Liver (tissue), 8 donors: ENCODE measurements at regions not wholly inside any gene's neighbourhood (a gene's known extent, or its start where the extent isn't known, plus 50 kb on each side); places are given as distances from the start of the nearest gene placed in this dataset.

Source experiments
- DNase-seq: peaks from one replicate; pipeline ENCODE4 v3.0.0-alpha.2; 2017; ENCODE audit warnings: low spot score
- H3K27ac ChIP-seq, 2 donors: one replicate each; pipeline ENCODE4 v1.7.0; 2013; ENCODE audit warnings: inconsistent platforms in 2 of 2, low read length in 2 of 2, control low read depth in 1 of 2, low read depth in 1 of 2, mild to moderate bottlenecking in 1 of 2
- H3K27me3 ChIP-seq, 4 donors: one replicate each; pipeline versions ENCODE4 v1.6.1 to v1.7.0; 2013; ENCODE audit warnings: low read length in 3 of 4, inconsistent platforms in 1 of 4, mild to moderate bottlenecking in 1 of 4, moderate library complexity in 1 of 4; ENCODE audit not compliant: control insufficient read depth in 4 of 4, insufficient read depth in 4 of 4
- H3K36me3 ChIP-seq, 4 donors: one replicate each; pipeline versions ENCODE4 v1.6.1 to v1.7.0; 2013; ENCODE audit warnings: low read length in 3 of 4, mild to moderate bottlenecking in 3 of 4, low read depth in 1 of 4, moderate library complexity in 1 of 4; ENCODE audit not compliant: control insufficient read depth in 4 of 4, insufficient read depth in 3 of 4
- H3K4me1 ChIP-seq, 4 donors: one replicate each; pipeline versions ENCODE4 v1.6.1 to v1.7.0; 2013; ENCODE audit warnings: low read length in 3 of 4, mild to moderate bottlenecking in 3 of 4, moderate library complexity in 1 of 4; ENCODE audit not compliant: control insufficient read depth in 4 of 4, insufficient read depth in 4 of 4
- H3K4me3 ChIP-seq, 3 donors: one replicate each; pipeline versions ENCODE4 v1.6.1 to v1.7.0; 2013; ENCODE audit warnings: low read length in 3 of 3, control low read depth in 1 of 3, low read depth in 1 of 3, mild to moderate bottlenecking in 1 of 3
- H3K9ac ChIP-seq, 2 donors: one replicate each; pipeline ENCODE4 v1.7.0; 2013; ENCODE audit warnings: low read length in 2 of 2, mild to moderate bottlenecking in 2 of 2, moderate library complexity in 2 of 2, control low read depth in 1 of 2, low read depth in 1 of 2
- H3K9me3 ChIP-seq, 4 donors: one replicate each; pipeline versions ENCODE4 v1.6.1 to v1.7.0; 2013; ENCODE audit warnings: low read length in 3 of 4; ENCODE audit not compliant: control insufficient read depth in 4 of 4
- EGR1 ChIP-seq, 2 donors: IDR thresholded peaks; 2 replicates each; pipeline ENCODE4 v1.6.1; 2016 to 2018; ENCODE audit warnings: antibody characterized with exemption in 2 of 2, low read depth in 2 of 2
- FOXA1 ChIP-seq: IDR thresholded peaks from 2 replicates; pipeline ENCODE4 v1.6.1; 2016; ENCODE audit warnings: antibody characterized with exemption
- FOXA2 ChIP-seq: IDR thresholded peaks from 2 replicates; pipeline ENCODE4 v1.6.1; 2016; ENCODE audit warnings: antibody characterized with exemption
- GABPA ChIP-seq, 2 donors: IDR thresholded peaks in 1 of 2; conservative IDR thresholded peaks in 1 of 2; 2 replicates each; pipeline ENCODE4 v1.6.1; 2016; ENCODE audit warnings: antibody characterized with exemption in 2 of 2, mild to moderate bottlenecking in 1 of 2, moderate library complexity in 1 of 2
- HNF4A ChIP-seq, 2 donors: conservative IDR thresholded peaks; 2 replicates each; pipeline ENCODE4 v1.6.1; 2016; ENCODE audit warnings: antibody characterized with exemption in 2 of 2, mild to moderate bottlenecking in 2 of 2
- HNF4G ChIP-seq: IDR thresholded peaks from 2 replicates; pipeline ENCODE4 v1.6.1; 2016; ENCODE audit warnings: antibody characterized with exemption
- JUND ChIP-seq, 2 donors: IDR thresholded peaks; 2 replicates each; pipeline ENCODE4 v1.6.1; 2016; ENCODE audit warnings: antibody characterized with exemption in 2 of 2
- NR2F2 ChIP-seq: IDR thresholded peaks from 2 replicates; pipeline ENCODE4 v1.6.1; 2016; ENCODE audit warnings: antibody characterized with exemption
- RAD21 ChIP-seq, 2 donors: IDR thresholded peaks; 2 replicates each; pipeline ENCODE4 v1.6.1; 2016; ENCODE audit warnings: antibody characterized with exemption in 2 of 2, mild to moderate bottlenecking in 2 of 2
- RXRA ChIP-seq, 2 donors: IDR thresholded peaks; 2 replicates each; pipeline ENCODE4 v1.6.1; 2017 to 2018; ENCODE audit warnings: antibody characterized with exemption in 2 of 2, mild to moderate bottlenecking in 1 of 2
- SP1 ChIP-seq: IDR thresholded peaks from 2 replicates; pipeline ENCODE4 v1.6.1; 2018; ENCODE audit warnings: antibody characterized with exemption, mild to moderate bottlenecking
- TAF1 ChIP-seq: conservative IDR thresholded peaks from 2 replicates; pipeline ENCODE4 v1.6.1; 2016; ENCODE audit warnings: antibody characterized with exemption, mild to moderate bottlenecking
- YY1 ChIP-seq: IDR thresholded peaks from 2 replicates; pipeline ENCODE4 v1.6.1; 2016; ENCODE audit warnings: antibody characterized with exemption, mild to moderate bottlenecking
- WGBS: extraction: QIAGEN DNeasy Blood & Tissue Kit; methylation state at CpG from one replicate; pipeline ENCODE4 v1.1.7; 2013; 5-methylcytosine and 5-hydroxymethylcytosine counted together
- TF ChIP-seq, protein P1 (sequence below): IDR thresholded peaks from 2 replicates; pipeline ENCODE4 v1.6.1; 2016; ENCODE audit warnings: antibody characterized with exemption
- TF ChIP-seq, protein P2 (sequence below): IDR thresholded peaks from 2 replicates; pipeline ENCODE4 v1.6.1; 2016; ENCODE audit warnings: antibody characterized with exemption, mild to moderate bottlenecking
- TF ChIP-seq, protein P3 (sequence below): IDR thresholded peaks from 2 replicates; pipeline ENCODE4 v1.6.1; 2016; ENCODE audit warnings: antibody characterized with exemption
- TF ChIP-seq, protein P4 (sequence below): IDR thresholded peaks from 2 replicates; pipeline ENCODE4 v1.6.1; 2016; ENCODE audit warnings: antibody characterized with exemption
- TF ChIP-seq, protein P5 (sequence below): fragments of 150-350 bp; IDR thresholded peaks from 2 replicates; pipeline ENCODE4 v1.5.1; 2017; ENCODE audit warnings: improper control_type of control experiment, low read depth, low read length; ENCODE audit not compliant: missing input control
- donor health status: healthy.
- donor health status: healthy.
- donor health status: healthy.
- donor health status: healthy.
- donor health status: healthy.

DNA sequence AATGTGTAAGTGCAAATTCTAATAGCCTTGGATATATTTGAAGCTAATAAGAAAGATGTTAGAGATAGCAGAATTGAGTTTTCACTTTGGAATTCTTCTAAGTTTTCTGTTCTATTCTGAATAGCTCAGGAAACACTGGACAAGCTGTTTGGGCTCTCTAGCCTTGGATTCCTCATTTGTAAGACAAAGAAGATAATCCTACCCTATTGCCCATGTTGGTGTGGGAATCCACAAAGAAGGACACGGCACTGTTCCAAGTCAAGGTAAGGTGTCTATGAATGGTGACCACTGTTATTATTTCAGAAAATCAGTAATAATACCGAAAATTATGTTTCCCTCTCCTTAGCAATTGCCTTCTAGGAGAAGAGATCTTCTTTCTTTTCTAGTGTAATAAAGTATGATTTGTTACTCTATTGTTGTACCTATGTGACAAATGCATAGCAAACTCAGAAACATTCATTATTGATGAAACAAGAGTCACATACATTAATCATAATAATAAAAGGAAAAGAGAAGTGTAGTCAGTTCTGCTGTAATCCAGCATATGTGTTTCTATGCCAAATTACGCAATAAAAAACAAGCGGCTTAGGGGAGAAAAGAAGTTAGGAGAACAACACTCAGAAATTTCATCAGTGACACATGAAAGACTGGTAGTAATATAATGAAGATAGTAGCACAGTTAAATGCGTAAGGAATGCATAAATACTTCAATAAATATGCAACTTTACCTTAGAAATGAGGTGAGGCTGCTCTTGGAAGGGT is 1012.3 kb upstream of the PHF14 start:
- no peak overlapping the region for H3K27ac ChIP-seq
- TF ChIP-seq GABPA (IDR thresholded peaks at IDR 0.05 in 1 of 2, conservative IDR thresholded peaks at IDR 0.05 in 1 of 2) (no peak), JUND (IDR thresholded peaks at IDR 0.05) (no peak), NR2F2 (no peak), RAD21 (IDR thresholded peaks at IDR 0.05) (no peak), FOXA1 (no peak), FOXA2 (no peak)
- WGBS, result 77% methylated on average over 5 of the region's 5 CpGs
- H3K27me3 ChIP-seq, result no peaks in the 10 kb centered on the region
- no peak overlapping the region for H3K4me3 ChIP-seq
- H3K9ac ChIP-seq, result no peak overlapping the region
- no peak for DNase-seq
- H3K4me1 ChIP-seq, result no peaks in the 10 kb centered on the region
- no peaks in the 10 kb centered on the region for H3K36me3 ChIP-seq
- H3K9me3 ChIP-seq, result no peaks in the 10 kb centered on the region

DNA sequence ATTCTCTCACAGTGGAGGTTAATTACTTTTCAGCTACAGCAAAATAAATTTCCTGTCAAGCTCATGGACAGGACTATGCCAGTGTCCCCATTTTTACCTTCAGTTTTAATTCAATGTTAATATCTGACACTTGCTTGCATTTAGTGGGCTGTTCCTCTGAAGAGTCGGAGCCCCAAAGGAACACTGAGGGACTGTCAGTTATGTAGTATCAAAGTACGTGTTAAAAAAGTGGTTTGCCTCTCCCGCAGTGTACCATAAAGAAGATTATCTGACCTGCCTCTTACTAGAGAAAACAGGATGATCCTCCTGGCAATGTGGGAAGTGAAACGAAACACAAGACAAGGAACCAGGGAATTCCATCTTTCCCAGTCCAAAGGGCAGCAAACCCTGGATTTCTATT is 1010.9 kb upstream of the PHF14 start:
- TF ChIP-seq GABPA (IDR thresholded peaks at IDR 0.05 in 1 of 2, conservative IDR thresholded peaks at IDR 0.05 in 1 of 2) (no peak), FOXA2 (no peak), RAD21 (IDR thresholded peaks at IDR 0.05) (no peak), JUND (IDR thresholded peaks at IDR 0.05) (no peak), YY1 (no peak), HNF4A (conservative IDR thresholded peaks at IDR 0.05) (no peak), SP1 (no peak), HNF4G (no peak), NR2F2 (no peak), EGR1 (IDR thresholded peaks at IDR 0.05; ENCODE audit: low read depth in 2 of 2) (no peak), TAF1 (no peak), FOXA1 (no peak), RXRA (IDR thresholded peaks at IDR 0.05) (no peak)
- TF ChIP-seq, protein P1, sequence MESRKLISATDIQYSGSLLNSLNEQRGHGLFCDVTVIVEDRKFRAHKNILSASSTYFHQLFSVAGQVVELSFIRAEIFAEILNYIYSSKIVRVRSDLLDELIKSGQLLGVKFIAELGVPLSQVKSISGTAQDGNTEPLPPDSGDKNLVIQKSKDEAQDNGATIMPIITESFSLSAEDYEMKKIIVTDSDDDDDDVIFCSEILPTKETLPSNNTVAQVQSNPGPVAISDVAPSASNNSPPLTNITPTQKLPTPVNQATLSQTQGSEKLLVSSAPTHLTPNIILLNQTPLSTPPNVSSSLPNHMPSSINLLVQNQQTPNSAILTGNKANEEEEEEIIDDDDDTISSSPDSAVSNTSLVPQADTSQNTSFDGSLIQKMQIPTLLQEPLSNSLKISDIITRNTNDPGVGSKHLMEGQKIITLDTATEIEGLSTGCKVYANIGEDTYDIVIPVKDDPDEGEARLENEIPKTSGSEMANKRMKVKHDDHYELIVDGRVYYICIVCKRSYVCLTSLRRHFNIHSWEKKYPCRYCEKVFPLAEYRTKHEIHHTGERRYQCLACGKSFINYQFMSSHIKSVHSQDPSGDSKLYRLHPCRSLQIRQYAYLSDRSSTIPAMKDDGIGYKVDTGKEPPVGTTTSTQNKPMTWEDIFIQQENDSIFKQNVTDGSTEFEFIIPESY, result no peak
- TF ChIP-seq, protein P2, sequence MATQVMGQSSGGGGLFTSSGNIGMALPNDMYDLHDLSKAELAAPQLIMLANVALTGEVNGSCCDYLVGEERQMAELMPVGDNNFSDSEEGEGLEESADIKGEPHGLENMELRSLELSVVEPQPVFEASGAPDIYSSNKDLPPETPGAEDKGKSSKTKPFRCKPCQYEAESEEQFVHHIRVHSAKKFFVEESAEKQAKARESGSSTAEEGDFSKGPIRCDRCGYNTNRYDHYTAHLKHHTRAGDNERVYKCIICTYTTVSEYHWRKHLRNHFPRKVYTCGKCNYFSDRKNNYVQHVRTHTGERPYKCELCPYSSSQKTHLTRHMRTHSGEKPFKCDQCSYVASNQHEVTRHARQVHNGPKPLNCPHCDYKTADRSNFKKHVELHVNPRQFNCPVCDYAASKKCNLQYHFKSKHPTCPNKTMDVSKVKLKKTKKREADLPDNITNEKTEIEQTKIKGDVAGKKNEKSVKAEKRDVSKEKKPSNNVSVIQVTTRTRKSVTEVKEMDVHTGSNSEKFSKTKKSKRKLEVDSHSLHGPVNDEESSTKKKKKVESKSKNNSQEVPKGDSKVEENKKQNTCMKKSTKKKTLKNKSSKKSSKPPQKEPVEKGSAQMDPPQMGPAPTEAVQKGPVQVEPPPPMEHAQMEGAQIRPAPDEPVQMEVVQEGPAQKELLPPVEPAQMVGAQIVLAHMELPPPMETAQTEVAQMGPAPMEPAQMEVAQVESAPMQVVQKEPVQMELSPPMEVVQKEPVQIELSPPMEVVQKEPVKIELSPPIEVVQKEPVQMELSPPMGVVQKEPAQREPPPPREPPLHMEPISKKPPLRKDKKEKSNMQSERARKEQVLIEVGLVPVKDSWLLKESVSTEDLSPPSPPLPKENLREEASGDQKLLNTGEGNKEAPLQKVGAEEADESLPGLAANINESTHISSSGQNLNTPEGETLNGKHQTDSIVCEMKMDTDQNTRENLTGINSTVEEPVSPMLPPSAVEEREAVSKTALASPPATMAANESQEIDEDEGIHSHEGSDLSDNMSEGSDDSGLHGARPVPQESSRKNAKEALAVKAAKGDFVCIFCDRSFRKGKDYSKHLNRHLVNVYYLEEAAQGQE, result no peak
- TF ChIP-seq, protein P3, sequence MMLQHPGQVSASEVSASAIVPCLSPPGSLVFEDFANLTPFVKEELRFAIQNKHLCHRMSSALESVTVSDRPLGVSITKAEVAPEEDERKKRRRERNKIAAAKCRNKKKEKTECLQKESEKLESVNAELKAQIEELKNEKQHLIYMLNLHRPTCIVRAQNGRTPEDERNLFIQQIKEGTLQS, result no peak
- TF ChIP-seq, protein P4, sequence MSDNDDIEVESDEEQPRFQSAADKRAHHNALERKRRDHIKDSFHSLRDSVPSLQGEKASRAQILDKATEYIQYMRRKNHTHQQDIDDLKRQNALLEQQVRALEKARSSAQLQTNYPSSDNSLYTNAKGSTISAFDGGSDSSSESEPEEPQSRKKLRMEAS, result no peak
- TF ChIP-seq, protein P5, sequence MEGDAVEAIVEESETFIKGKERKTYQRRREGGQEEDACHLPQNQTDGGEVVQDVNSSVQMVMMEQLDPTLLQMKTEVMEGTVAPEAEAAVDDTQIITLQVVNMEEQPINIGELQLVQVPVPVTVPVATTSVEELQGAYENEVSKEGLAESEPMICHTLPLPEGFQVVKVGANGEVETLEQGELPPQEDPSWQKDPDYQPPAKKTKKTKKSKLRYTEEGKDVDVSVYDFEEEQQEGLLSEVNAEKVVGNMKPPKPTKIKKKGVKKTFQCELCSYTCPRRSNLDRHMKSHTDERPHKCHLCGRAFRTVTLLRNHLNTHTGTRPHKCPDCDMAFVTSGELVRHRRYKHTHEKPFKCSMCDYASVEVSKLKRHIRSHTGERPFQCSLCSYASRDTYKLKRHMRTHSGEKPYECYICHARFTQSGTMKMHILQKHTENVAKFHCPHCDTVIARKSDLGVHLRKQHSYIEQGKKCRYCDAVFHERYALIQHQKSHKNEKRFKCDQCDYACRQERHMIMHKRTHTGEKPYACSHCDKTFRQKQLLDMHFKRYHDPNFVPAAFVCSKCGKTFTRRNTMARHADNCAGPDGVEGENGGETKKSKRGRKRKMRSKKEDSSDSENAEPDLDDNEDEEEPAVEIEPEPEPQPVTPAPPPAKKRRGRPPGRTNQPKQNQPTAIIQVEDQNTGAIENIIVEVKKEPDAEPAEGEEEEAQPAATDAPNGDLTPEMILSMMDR, result no peak
- no peak overlapping the region for H3K27ac ChIP-seq
- no peak overlapping the region for H3K4me3 ChIP-seq
- no peaks in the 10 kb centered on the region for H3K27me3 ChIP-seq
- H3K4me1 ChIP-seq, result no peaks in the 10 kb centered on the region
- no peak overlapping the region for H3K9ac ChIP-seq
- DNase-seq, result no peak
- H3K9me3 ChIP-seq, result no peaks in the 10 kb centered on the region
- H3K36me3 ChIP-seq, result no peaks in the 10 kb centered on the region
- 71% methylated on average over 4 of the region's 4 CpGs for WGBS
